H1 (cell line): ENCODE measurements at regions not wholly inside any gene's neighbourhood (a gene's known extent, or its start where the extent isn't known, plus 50 kb on each side); places are given as distances from the start of the nearest gene placed in this dataset.

Experiments used
- CTCF ChIA-PET: fragments of 300-600 bp; sonication (Branson Sonifier 250); formaldehyde crosslinking; loops from one replicate; lab custom pipeline; 2021; ENCODE audit not compliant: partially characterized antibody; lab: Charles Lee
- POLR2A ChIA-PET: fragments of 300-600 bp; sonication (Branson Sonifier 250); formaldehyde crosslinking; loops from one replicate; lab custom pipeline; 2021; ENCODE audit warnings: inconsistent platforms; ENCODE audit not compliant: partially characterized antibody; lab: Charles Lee
- DNase-seq, 2 experiments: peaks; one replicate each; pipeline versions ENCODE4 v3.0.0 to v3.0.0-alpha.2; 2010 to 2022; ENCODE audit warnings: low spot score in 2 of 2, low read depth in 1 of 2, mixed read lengths in 1 of 2
- FAIRE-seq: peaks from 2 replicates; lab custom pipeline; 2011; peaks lifted over from hg19 to GRCh38; lab: Jason Lieb, UNC
- H2AFZ ChIP-seq: 2 replicates; pipeline ENCODE4 v1.8.1; 2012; ENCODE audit warnings: low read length, inconsistent platforms
- H2AK5ac ChIP-seq: 2 replicates; pipeline ENCODE4 v1.6.1; 2013; ENCODE audit warnings: low read depth, low read length
- H2BK120ac ChIP-seq: replicated peaks from 2 replicates; pipeline ENCODE3; 2013; ENCODE audit warnings: low read depth, low read length, inconsistent platforms
- H2BK12ac ChIP-seq: 2 replicates; pipeline ENCODE4 v1.6.1; 2013; ENCODE audit warnings: low read depth, low read length
- H2BK15ac ChIP-seq: 2 replicates; pipeline ENCODE4 v1.6.1; 2013; ENCODE audit warnings: low read length
- H2BK20ac ChIP-seq: 2 replicates; pipeline ENCODE4 v1.6.1; 2013; ENCODE audit warnings: low read length
- H2BK5ac ChIP-seq: 2 replicates; pipeline ENCODE4 v1.6.1; 2013; ENCODE audit warnings: low read depth, low read length
- H3K14ac ChIP-seq: 2 replicates; pipeline ENCODE4 v1.6.1; 2013; ENCODE audit warnings: inconsistent platforms; ENCODE audit not compliant: insufficient read length
- H3K18ac ChIP-seq: 2 replicates; pipeline ENCODE4 v1.6.1; 2013; ENCODE audit warnings: low read length; ENCODE audit errors: extremely low read depth
- H3K23ac ChIP-seq: 2 replicates; pipeline ENCODE4 v1.6.1; 2013; ENCODE audit warnings: inconsistent platforms; ENCODE audit not compliant: insufficient read length
- H3K23me2 ChIP-seq: 2 replicates; pipeline ENCODE4 v1.6.1; 2013; ENCODE audit warnings: low read depth, low read length
- H3K27ac ChIP-seq: 2 replicates; pipeline ENCODE4 v1.6.1; 2011; ENCODE audit warnings: low read depth, low read length, inconsistent platforms
- H3K27me3 ChIP-seq, 4 experiments: replicated peaks in 1 of 4; 1 replicate in 1 of 4; 2 replicates in 3 of 4; pipeline versions ENCODE4 v1.6.1 to v1.8.1; 2011 to 2013; ENCODE audit warnings: low read length in 3 of 4, mild to moderate bottlenecking in 3 of 4, inconsistent platforms in 2 of 4, mixed read lengths in 2 of 4, moderate library complexity in 1 of 4; ENCODE audit not compliant: control insufficient read depth in 3 of 4, insufficient read depth in 3 of 4; ENCODE audit errors: extremely low read depth in 1 of 4
- H3K36me3 ChIP-seq, 4 experiments: 2 replicates each; pipeline versions ENCODE4 v1.6.1 to v1.8.1; 2011 to 2013; ENCODE audit warnings: mild to moderate bottlenecking in 4 of 4, low read length in 3 of 4, moderate library complexity in 2 of 4, control low read depth in 1 of 4, inconsistent platforms in 1 of 4; ENCODE audit not compliant: insufficient read depth in 4 of 4, control insufficient read depth in 2 of 4
- H3K4ac ChIP-seq: replicated peaks from 2 replicates; pipeline ENCODE3; 2013; ENCODE audit warnings: low read length, low read depth, mixed read lengths, inconsistent platforms; ENCODE audit not compliant: insufficient read length
- H3K4me1 ChIP-seq, 4 experiments: replicated peaks in 1 of 4; 1 replicate in 1 of 4; 2 replicates in 3 of 4; pipeline versions ENCODE4 v1.6.1 to v1.8.1; 2011 to 2013; ENCODE audit warnings: low read length in 3 of 4, inconsistent platforms in 2 of 4, mixed read lengths in 1 of 4; ENCODE audit not compliant: insufficient read depth in 4 of 4, control insufficient read depth in 3 of 4
- H3K4me2 ChIP-seq, 2 experiments: 2 replicates each; pipeline versions ENCODE4 v1.6.1 to v1.8.1; 2011 to 2013; ENCODE audit warnings: low read depth in 2 of 2, low read length in 2 of 2, control low read depth in 1 of 2, inconsistent platforms in 1 of 2, mild to moderate bottlenecking in 1 of 2; ENCODE audit not compliant: insufficient read depth in 1 of 2
- H3K4me3 ChIP-seq, 4 experiments: fragments of 200-600, 300-600 bp in 1 of 4; sonication (generic), shearing (Covaris generic), sonication (Bioruptor Twin) in 1 of 4; 2 replicates each; pipeline versions ENCODE4 v1.5.1 to v1.8.1; 2011 to 2016; ENCODE audit warnings: low read length in 4 of 4, low read depth in 3 of 4, control low read depth in 2 of 4, inconsistent platforms in 2 of 4, mild to moderate bottlenecking in 2 of 4, mixed read lengths in 1 of 4, moderate library complexity in 1 of 4; ENCODE audit not compliant: insufficient read depth in 2 of 4; ENCODE audit errors: extremely low read depth in 1 of 4
- H3K56ac ChIP-seq: replicated peaks from 2 replicates; pipeline ENCODE3; 2013; ENCODE audit warnings: low read depth, mild to moderate bottlenecking, mixed read lengths, low read length, inconsistent platforms; ENCODE audit not compliant: insufficient read length
- H3K79me1 ChIP-seq: 2 replicates; pipeline ENCODE4 v1.6.1; 2013; ENCODE audit warnings: low read depth, low read length, control low read depth
- H3K79me2 ChIP-seq, 2 experiments: 2 replicates each; pipeline versions ENCODE4 v1.6.1 to v1.8.1; 2012 to 2013; ENCODE audit warnings: low read length in 2 of 2, mild to moderate bottlenecking in 2 of 2, inconsistent platforms in 1 of 2; ENCODE audit not compliant: insufficient read depth in 2 of 2, control insufficient read depth in 1 of 2
- H3K9ac ChIP-seq, 4 experiments: replicated peaks in 1 of 4; 1 replicate in 1 of 4; 2 replicates in 3 of 4; pipeline versions ENCODE4 v1.6.1 to v1.8.1; 2011 to 2013; ENCODE audit warnings: low read depth in 3 of 4, low read length in 3 of 4, control low read depth in 2 of 4, mild to moderate bottlenecking in 2 of 4, moderate library complexity in 2 of 4, inconsistent platforms in 1 of 4; ENCODE audit errors: extremely low read depth in 1 of 4
- H3K9me3 ChIP-seq, 2 experiments: 2 replicates each; pipeline versions ENCODE4 v1.6.1 to v1.8.1; 2012 to 2013; ENCODE audit warnings: mild to moderate bottlenecking in 2 of 2, moderate library complexity in 2 of 2, control low read depth in 1 of 2, inconsistent platforms in 1 of 2, low read depth in 1 of 2, low read length in 1 of 2, mixed read lengths in 1 of 2; ENCODE audit not compliant: insufficient read depth in 2 of 2
- H4K20me1 ChIP-seq, 2 experiments: replicated peaks in 1 of 2; 2 replicates each; pipeline versions ENCODE3 to v1.8.1; 2011 to 2013; ENCODE audit warnings: inconsistent platforms in 2 of 2, low read length in 2 of 2, mild to moderate bottlenecking in 1 of 2; ENCODE audit not compliant: insufficient read depth in 2 of 2, control insufficient read depth in 1 of 2
- H4K5ac ChIP-seq: 2 replicates; pipeline ENCODE4 v1.6.1; 2013; ENCODE audit warnings: low read length, low read depth, mixed read lengths, inconsistent platforms; ENCODE audit not compliant: insufficient read length
- H4K8ac ChIP-seq: 2 replicates; pipeline ENCODE4 v1.8.0; 2013; ENCODE audit warnings: mild to moderate bottlenecking, moderate library complexity, low read length, inconsistent platforms; ENCODE audit not compliant: insufficient read depth; ENCODE audit errors: extremely low read depth
- H4K91ac ChIP-seq: replicated peaks from 2 replicates; pipeline ENCODE3; 2013; ENCODE audit warnings: low read length, mixed read lengths, inconsistent platforms; ENCODE audit not compliant: insufficient read length
- ASH2L ChIP-seq: fragments of 200-600, 300-600 bp; sonication (generic); IDR thresholded peaks from one replicate; pipeline ENCODE4 v1.7.1; 2017; ENCODE audit warnings: low read length
- BACH1 ChIP-seq: IDR thresholded peaks from 2 replicates; pipeline ENCODE4 v1.6.1; 2012; ENCODE audit warnings: low read length, improper control_type of control experiment
- CREB1 ChIP-seq: IDR thresholded peaks from 2 replicates; pipeline ENCODE4 v1.6.1; 2012; ENCODE audit warnings: inconsistent platforms
- PHF8 ChIP-seq: fragments of 200-600 bp; sonication (generic); conservative IDR thresholded peaks from 2 replicates; pipeline ENCODE4 v1.7.1; 2012; ENCODE audit warnings: low read depth, mild to moderate bottlenecking, inconsistent platforms, low read length, moderate library complexity
- RXRA ChIP-seq: IDR thresholded peaks from 2 replicates; pipeline ENCODE4 v1.6.1; 2011; ENCODE audit warnings: low read depth, mild to moderate bottlenecking, low read length, moderate library complexity; ENCODE audit not compliant: insufficient read depth
- WGBS, 2 experiments: shearing (Covaris generic) in 1 of 2; methylation state at CpG; one replicate each; pipeline versions ENCODE4 v1.1.6 to v1.1.7; 2013 to 2015; ENCODE audit warnings: low lambda C conversion rate in 2 of 2, mixed read lengths in 2 of 2, inconsistent platforms in 1 of 2, low coverage in 1 of 2, missing lambda C conversion rate in 1 of 2; ENCODE audit not compliant: insufficient replicate concordance in 2 of 2, insufficient coverage in 1 of 2, insufficient read length in 1 of 2; ENCODE audit errors: extremely low coverage in 1 of 2, missing lambda C conversion rate in 1 of 2; 5-methylcytosine and 5-hydroxymethylcytosine counted together
- TF ChIP-seq, protein P1 (sequence below): IDR thresholded peaks from 2 replicates; pipeline ENCODE4 v1.6.1; 2012; ENCODE audit warnings: inconsistent platforms

DNA sequence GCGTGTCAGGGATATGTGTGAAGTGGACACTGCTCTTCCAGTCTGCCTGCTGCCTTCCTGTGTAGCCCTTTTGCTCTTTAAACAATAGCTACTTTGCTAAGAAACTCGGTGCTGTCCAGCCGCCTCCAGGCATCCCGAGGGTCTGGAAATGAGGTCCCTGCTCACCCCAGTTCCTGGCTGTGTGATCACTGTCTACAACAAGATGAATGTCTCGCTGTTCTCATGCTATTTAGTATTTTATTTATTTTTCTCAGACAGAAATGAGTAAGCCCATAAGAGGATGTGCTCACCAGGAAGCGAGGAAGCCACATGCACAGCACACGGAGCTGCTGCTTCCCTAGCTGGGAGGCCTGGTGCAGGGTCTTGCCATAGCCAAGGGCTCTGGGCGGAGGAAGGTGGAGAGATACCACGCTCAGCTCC, 167.0 kb upstream of the PITRM1 start:
- TF ChIP-seq CREB1 (no peak), ASH2L (no peak), BACH1 (no peak), RXRA (no peak), PHF8 (no peak)
- TF ChIP-seq, protein P1, sequence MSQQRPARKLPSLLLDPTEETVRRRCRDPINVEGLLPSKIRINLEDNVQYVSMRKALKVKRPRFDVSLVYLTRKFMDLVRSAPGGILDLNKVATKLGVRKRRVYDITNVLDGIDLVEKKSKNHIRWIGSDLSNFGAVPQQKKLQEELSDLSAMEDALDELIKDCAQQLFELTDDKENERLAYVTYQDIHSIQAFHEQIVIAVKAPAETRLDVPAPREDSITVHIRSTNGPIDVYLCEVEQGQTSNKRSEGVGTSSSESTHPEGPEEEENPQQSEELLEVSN: no peak
- no peak overlapping the region for H2AFZ ChIP-seq

More for the DNA sequence above, 167.0 kb upstream of the PITRM1 start:
- Histone ChIP-seq H3K9me3 (no peaks in the 10 kb centered on the region), H4K20me1 (no peaks in the 10 kb centered on the region), H3K79me1 (no peaks in the 10 kb centered on the region), H2BK5ac (no peak overlapping the region), H4K5ac (no peak overlapping the region), H2AK5ac (no peak overlapping the region), H3K36me3 (no peaks in the 10 kb centered on the region), H3K27me3 (no peaks in the 10 kb centered on the region), H3K4me3 (no peak overlapping the region), H3K4me1 (no peaks in the 10 kb centered on the region), H2BK12ac (no peak overlapping the region), H3K27ac (no peak overlapping the region), H3K56ac (no peak overlapping the region), H3K23me2 (no peaks in the 10 kb centered on the region; the same call in 1 of the 2 replicates), H4K8ac (no peak overlapping the region), H2BK20ac (no peak overlapping the region), H3K9ac (no peak overlapping the region), H3K23ac (no peak overlapping the region), H3K14ac (no peak overlapping the region), H3K18ac (no peak overlapping the region), H4K91ac (no peak overlapping the region), H3K4me2 (no peak overlapping the region), H2BK15ac (no peak overlapping the region), H3K79me2 (no peaks in the 10 kb centered on the region), H3K4ac (no peak overlapping the region), H2BK120ac (no peak overlapping the region)
- DNase-seq: no peak
- ChIA-PET CTCF (interaction anchor here (0.8 to 1.7 kb wide), 8 partner anchors 8 to 1427 kb away, joined by 3 to 5 read pairs (median 4); no protein-coding TSS in a partner anchor), POLR2A (no interaction called here)
- WGBS, 2 experiments: 82% methylated on average over 9 of the region's 9 CpGs; no CpG with 5 or more reads in 1 of the 2 experiments
- FAIRE-seq: no peak
